OCI-M1 (cell line): ENCODE measurements at regions not wholly inside any gene's neighbourhood (a gene's known extent, or its start where the extent isn't known, plus 50 kb on each side); places are given as distances from the start of the nearest gene placed in this dataset.

Experiments used
- DNase-seq: peaks from one replicate; lab custom pipeline; 2025; lab: John Stamatoyannopoulos, UW

- no peak for DNase-seq
Measured at GRCh38 chr3:117074826-117075225, 365.2 kb downstream of the TUSC7 start.

DNA sequence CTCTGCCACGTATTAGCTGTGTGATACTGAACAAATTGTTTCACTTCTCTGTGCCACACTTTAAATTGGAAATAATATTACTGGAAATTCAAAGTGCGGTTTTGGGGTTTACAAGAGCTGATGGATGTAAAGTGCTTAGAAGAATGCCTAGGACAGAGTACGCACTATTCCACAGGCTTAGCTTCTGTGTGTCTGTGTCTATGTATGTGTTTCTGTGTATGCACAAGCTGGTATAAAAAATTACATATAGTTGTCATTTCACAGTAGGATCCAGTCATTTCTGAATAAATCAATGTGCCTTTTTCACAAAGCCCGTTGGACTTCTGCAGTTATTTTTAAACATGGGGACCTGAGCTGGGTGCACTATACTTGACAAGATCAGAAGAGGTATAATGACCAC is 370.4 kb downstream of the TUSC7 start:
- no peak for DNase-seq

DNA sequence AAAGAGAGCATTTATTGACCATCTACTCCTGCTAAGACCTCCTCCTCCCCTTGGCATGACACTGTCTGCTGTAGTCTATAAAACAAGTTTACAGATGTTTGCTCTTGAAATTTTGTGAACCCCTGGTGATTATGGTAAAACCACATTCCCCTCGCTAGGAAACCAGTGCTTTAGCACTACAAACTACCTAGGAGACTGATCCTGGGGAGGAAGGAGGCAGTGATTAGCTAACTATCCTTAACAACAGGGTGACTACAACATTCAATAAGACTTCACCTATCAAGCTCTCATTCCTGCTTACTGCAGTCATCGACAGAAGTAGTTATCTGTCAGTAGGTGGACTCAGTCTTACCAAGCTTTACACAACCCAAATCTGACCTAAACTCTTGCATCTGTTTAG is 371.3 kb downstream of the TUSC7 start:
- no peak for DNase-seq

DNA sequence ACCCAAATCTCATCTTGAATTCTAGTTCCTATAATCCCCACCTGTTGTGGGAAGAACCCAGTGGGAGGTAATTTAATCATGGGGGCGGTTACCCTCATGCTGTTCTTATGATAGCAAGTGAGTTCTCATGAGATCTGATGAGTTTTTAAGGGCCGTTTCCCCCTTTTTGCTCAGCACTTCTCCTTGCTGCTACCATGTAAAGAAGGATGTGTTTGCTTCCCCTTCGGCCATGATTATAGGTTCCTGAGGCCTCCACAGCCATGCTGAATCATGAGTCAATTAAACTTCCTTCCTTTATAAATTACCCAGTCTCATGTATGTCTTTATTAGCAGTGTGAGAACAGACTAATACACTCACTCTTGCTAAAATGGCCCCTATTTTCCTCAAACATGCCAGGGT is 374.7 kb downstream of the TUSC7 start:
- no peak for DNase-seq

GRCh38 chr3:117084739-117085270 is 375.2 kb downstream of the TUSC7 start:
- DNase-seq: no peak

DNA sequence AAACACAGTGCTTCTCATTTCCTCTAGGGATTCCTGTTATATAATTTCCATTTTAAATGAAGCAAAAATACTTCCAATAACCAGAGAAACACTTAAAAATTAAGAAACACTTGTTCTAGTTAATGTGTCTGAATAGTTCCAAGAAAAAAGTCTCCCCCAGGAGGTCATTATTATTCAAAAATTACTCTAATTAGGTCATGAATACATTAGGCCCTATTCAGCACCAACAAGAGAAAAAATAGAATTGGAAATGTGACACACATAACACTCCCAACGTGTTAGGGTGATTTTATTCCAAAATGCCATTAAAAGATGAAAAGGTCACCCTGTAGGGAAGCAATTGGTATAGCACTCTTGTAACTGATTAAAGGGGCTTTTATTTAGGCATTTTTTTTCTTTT is 382.1 kb downstream of the TUSC7 start:
- no peak for DNase-seq

DNA sequence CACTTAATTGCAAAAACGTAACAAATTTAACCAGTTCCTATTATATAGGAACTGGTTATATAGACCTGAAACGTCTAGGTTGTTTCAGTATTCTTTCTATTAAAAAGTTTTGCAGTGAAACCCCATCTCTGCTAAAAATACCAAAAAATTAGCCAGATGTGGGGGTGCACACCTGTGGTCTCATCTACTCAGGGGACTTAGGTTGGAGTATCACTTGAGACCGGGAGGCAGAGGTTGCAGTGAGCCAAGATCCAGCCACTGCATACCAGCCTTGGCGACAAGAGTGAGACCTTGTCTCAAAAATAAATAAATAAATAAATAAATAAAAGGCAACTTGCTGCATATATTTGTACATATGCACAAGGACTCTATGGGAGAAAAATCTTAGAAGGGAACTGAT is 387.0 kb downstream of the TUSC7 start:
- no peak for DNase-seq

- DNase-seq: no peak
Measured at GRCh38 chr3:117097351-117097750, 387.8 kb downstream of the TUSC7 start.

GRCh38 chr3:117101697-117102096 is 392.1 kb downstream of the TUSC7 start:
- DNase-seq: no peak

GRCh38 chr3:117102426-117102825 is 392.8 kb downstream of the TUSC7 start:
- DNase-seq: no peak

DNA sequence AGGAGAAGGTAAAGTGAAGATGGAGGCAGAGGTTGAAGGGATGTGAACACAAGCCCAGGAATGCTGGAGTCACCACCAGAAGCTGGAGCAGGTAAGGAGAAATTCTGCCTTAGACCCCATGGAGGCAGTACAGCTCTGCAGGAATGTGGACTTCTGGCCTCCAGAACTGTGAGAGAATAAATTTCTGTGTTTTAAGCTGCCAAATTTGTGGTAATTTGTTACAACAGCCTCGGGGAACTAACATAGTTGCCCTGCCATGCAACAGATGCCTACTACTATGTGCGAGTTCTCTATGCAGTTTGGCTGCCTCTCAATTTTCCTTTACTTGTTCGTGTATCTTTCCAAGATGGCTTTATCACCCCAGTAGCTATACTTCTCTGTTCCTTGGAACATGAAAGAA is 394.1 kb downstream of the TUSC7 start:
- no peak for DNase-seq

DNA sequence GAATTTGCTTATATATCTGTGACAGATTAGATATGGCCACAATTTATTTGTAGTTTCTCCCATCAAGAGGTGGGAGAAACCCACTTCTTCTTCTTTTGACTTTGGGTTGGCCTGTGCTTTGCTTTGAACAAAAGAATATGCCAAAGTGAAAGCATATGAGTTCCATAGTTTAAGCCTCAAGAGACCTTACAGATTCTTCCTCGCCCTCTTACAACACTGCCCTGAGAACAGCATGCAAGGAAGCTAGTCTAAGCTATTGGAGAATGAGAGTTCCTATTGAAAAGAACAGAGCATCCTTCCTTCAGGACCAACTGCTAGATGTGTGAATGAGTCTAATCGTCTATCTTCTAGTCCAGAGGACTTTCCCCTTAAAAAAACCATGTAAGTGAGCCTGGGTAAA is 394.8 kb downstream of the TUSC7 start:
- peak; percentile 6 for DNase-seq

DNA sequence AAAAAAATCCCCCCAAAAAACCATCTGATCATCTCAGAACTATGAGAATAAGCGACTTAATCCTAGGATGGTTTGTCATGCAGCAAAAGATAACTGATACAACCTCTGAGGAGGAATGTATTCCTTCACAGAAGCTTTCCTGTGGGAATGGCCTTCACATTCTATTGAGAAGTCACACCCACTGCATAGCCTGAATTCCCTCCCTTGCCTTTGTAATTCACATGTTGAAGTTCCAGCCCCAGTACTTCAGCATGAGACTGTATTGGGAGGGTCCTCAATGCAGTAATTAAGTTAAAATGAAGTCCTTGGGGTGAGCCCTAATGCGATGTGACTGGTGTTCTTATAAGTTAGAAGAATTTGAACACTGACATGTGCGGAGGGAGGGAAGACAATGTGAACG is 395.2 kb downstream of the TUSC7 start:
- no peak for DNase-seq

DNA sequence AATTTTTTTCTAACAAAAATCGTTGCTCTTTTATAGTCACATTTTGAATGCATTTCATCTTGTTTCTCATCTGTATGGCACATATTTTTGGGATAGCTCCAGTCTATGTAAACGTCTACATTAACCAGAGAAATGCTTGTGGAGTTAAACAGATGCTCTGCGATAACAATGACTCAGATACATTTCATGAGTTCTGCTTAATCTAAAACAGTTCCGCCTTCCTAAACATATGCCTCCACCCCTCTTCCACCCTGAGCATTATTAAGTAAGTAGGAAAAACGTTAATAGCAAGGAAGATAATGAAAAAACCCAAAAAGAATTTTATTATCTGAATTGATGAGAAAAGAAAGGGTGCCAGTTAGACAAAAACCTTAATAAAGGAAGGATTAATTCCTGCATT is 396.1 kb downstream of the TUSC7 start:
- peak; percentile 35 for DNase-seq

DNA sequence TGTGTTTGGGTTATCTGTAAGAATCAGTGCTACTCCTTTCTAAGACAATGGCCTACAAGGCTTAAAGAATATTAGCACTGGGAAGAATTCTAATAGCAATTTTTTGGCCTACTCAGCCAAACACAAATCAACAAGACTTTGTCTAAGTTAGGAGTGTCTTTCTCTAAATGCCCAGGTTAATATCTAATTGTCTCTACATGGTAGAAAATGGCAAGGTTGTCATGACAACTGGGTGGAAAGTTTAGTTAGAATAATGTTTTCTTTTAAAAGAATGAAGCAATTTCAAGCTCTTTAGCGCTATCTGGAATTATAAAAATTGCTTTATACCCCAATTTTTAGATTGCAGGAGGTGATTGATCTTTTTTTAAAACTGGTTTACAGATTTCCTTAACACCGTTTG is 396.8 kb downstream of the TUSC7 start:
- DNase-seq: no peak

DNA sequence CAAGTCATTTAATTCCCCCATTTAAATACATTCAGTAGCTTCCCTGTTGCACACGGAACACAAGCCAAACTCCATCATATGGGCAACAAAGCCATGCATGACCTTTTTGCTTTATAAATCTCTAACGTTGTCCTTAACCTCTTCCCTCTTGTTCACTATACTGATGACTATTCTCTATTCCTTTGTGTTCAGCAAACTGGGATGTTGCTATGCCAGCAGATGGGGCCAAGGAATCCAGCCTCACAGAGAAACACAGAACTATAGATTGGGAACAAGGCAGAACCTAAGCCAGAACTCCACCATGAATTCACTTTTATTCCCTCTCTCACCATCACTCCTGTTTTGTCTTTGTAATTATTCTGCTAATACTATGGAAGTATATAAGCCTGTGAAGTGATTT is 398.4 kb downstream of the TUSC7 start:
- no peak for DNase-seq

GRCh38 chr3:117109178-117109577 is 399.6 kb downstream of the TUSC7 start:
- no peak for DNase-seq

DNA sequence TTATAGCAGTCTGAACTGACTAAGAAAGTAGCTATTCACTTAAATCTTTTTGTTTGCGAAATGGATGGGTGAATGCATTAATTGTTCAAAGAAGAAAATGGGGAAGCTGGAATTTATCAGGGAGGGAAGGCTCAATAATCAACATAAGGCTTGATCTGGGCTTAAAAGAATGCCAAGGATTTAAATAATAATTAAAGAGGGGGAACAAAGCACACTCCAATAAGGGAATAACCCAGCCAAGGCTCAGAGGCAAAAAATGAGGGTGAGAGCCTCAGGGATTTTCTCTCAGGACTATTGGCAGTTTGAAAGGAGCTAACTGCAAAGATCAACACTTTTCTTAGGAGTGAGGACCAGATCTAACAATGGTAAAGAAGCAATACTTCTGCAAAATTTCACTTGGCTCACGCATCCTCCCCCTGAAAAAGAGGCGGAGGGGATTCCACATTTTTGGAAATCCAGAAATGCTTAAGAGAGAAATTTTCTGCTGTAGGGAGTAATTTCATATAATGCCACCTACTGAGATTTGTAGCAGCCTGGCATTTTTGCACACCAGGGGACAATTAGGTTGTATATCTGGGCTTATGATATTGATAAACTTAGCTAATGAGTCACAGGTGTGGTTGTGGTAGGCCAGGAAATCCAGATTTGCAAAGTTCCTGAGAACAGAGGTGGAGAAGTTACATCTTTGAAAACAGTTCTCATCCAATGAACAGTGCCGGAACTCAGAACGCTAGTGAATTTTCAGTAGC is 405.1 kb downstream of the TUSC7 start:
- no peak for DNase-seq

DNA sequence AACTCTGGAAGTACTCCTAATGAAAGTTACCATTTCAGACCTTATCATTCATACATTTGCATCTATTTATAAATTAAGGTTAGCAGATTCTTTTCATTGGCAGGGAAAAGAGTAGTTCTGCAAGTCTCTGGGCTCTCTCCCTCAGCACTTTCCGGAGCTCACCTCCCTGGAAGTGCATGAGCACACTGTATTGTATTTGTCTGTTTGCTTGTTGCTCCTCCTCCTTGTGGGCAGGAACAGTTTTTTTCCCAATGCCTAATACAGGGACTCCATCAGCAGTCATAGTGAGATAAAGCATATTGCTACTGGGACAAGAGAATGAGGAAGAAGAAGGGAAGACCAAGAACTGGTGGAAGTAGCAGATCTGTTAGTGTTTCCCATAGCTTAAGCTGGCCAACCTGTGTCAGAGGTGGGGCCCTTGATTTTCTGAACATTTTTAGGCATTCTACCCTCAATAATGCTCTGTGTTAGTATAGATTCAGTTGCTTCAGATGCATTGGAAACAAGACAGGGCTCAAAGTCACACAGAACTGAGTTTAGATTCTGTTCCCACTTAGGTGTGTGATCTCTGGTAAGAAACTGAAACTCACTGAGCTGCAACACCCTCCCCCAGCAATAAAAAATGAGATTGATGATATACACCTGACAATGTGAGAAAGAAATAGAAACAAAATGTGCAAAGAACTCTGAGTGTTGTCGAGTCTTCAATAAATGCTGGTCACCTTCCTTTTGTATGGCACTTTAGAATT is 407.8 kb downstream of the TUSC7 start:
- DNase-seq: peak; percentile 25

GRCh38 chr3:117118604-117119003 is 409.0 kb downstream of the TUSC7 start:
- DNase-seq: no peak

DNA sequence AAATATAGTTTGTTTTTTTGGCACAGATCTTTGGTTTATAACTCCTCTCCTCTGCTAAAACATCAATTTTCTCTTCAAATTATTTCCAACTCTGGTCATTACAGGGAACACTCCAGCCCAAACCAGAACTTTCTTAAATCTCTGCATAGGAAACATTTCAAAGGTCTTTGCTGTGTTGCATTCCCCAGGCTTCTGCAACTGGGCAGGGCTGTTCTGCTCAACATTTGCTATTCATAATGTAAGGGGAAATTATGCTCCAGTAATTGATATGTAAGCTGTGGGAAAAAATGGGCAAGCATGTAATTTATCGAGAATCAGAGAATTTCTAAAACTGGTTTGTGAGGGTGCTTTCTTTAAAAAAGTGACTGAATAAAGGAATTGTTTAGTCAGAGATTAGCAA is 410.4 kb downstream of the TUSC7 start:
- no peak for DNase-seq

DNA sequence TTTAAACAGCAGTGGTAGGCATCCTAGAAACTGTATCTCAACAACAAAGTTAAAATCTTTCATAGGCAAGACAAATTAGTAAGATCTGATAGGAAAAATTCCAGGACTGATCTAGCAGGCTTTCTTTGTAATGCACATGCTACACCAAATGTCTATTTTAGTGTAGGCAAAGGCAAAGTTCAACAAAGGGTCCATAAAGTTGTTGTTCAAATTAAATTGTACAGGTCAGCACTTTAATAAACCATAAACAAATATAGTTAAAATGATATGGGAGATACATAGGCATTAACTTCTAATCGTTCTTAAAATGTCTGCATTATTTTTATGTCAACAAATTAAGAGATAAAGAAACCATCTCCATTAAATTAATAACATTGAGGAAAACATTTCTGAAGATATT is 413.0 kb downstream of the TUSC7 start:
- no peak for DNase-seq

GRCh38 chr3:117126460-117126859 is 416.9 kb downstream of the TUSC7 start:
- no peak for DNase-seq
